ENCODE measurements at regions not wholly inside any gene's neighbourhood (a gene's known extent, or its start where the extent isn't known, plus 50 kb on each side); places are given as distances from the start of the nearest gene placed in this dataset.
"Not testable (repeated sequence)": the region's sequence is repeated elsewhere in the genome, so short reads cannot be mapped to it uniquely, and the experiment has no call there.

DNA sequence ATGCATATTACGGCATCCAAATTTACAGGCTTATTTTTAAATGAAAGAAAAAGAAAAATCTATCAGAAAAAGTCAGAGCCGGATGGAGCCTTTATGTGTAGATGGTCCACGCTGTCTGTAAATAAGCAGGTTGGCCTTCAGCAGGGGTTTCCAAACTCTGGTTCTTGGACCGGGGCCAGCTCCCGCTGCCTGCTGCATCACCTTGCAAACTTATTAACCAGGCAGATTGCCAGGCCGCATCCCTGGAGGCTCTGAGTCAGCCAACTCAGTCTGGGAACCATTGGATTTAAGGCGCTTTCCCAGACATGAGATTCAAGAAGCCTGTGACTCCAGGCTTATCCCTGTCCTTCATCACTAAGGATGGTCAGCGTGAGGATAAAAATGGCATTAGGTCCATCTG lies 212.4 kb downstream of the OPA1 start:
- peak; percentile 82 to 91 for DNase-seq

DNA sequence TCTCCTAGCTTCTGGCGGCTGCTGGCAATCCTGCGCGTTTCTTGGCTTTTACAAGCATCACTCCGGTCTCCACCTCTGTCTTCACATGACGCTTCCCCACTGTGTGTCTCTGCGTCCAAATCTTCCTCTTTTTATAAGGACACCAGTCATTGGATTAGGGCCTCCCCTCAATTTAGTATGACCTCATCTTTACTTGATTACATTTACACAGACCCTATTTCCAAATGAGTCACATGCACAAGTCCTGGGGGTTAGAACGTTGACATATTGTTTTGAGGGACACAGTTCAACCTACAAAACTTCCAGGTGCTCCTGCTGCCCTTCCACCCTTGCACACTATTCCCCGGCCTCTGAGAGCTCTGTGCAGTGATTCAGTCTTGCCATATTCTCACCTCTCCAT lies 215.3 kb downstream of the OPA1 start:
- DNase-seq: no peak

DNA sequence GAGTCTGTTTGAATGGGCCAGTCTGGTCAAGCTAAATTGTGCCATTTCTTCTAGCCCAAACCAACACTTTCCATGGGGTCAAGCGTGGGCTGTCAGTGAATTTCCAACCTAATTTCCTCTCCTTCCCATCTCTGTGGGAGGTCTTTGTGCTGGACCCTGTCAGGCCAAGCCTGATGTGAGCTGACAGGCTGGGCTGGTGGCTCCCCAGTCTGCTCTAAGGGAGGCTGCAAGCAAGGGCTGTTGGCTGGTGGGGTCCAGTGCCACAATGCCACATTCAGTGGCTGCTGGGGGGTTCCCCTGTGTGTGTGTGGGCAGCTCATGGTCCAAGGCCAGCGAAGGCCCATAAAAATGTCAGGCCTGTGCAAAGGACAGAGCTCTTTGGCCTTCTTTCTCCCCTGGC lies 216.1 kb downstream of the OPA1 start:
- no peak for DNase-seq

DNA sequence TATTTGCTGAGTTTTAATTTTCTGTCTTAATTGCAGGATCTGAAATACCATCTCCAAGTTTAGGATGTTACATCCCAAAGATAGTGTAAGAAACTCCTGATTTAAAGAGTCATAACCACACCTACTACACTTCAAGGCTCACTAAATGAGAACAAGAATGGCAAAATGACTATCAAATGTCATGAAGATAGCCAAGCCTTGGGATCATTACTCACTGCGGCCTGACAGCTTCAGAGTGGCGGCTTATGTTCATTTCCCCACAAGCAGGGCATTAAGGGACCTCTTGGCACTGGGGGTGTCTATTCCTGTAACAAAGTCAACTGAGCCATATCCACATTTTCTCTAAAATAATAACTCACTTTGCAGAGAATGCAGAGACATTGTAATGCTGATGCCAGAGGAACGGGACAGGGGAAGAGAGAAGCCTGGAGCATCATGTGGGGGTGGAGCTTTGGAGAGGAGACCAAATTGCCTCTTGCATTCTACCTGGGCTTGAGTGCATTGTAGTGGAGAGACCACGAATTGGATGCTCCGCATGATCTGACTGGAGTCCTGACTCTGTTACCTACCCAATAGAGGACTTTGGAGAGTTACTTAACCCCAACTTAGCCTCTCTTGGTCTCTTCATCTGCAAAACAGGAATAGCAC lies 219.2 kb downstream of the OPA1 start:
- DNase-seq: no peak

DNA sequence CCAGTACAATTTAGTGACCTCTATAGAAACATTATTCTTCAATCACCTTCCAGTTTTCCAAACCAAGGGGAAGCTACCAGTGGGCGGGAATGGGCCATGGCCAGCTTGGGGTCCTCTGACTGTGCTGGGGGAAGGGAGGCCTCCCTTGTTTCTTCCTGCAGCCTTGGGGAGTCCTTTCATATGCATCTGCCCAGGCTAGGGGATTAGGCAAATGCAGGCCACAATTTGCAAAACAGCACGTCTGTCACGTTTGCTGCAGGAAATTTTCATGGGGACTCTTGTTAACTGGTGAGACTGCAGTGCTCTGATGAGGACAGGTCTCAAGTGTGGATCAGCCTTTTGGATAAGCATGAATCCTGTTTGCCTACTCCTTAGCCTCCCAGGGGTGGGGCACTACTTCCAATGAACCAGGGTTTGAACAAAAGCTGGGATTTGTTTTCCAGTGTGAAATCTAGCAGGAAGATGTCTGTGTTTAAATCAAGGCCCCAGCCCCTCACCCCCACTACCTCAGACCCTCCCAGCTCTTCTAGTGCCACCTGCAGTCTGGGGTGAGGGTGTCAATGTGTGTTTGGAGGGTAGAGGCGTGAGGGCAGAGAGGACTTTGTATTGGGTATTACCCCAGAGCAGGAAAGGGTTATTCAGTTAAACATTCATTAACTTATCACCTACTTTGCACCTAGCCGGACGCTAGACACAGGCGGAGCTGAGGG lies 219.9 kb downstream of the OPA1 start:
- DNase-seq: no peak

DNA sequence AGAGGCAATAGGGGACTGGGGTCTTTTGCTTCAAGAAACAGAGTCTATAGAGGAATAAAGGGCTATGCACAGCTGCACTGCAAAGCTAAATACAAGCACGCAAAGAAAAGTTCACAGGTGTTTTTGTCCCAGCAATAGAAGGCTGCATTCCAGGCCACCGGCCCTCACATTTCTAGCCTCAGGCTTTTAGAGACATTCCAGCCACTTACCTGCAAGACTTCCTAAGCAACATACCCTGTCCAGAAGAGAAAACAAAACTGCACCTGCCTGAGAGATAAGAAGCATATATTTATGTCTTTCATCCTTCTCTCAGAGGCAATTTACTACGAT lies 220.5 kb downstream of the OPA1 start:
- no peak for DNase-seq

DNA sequence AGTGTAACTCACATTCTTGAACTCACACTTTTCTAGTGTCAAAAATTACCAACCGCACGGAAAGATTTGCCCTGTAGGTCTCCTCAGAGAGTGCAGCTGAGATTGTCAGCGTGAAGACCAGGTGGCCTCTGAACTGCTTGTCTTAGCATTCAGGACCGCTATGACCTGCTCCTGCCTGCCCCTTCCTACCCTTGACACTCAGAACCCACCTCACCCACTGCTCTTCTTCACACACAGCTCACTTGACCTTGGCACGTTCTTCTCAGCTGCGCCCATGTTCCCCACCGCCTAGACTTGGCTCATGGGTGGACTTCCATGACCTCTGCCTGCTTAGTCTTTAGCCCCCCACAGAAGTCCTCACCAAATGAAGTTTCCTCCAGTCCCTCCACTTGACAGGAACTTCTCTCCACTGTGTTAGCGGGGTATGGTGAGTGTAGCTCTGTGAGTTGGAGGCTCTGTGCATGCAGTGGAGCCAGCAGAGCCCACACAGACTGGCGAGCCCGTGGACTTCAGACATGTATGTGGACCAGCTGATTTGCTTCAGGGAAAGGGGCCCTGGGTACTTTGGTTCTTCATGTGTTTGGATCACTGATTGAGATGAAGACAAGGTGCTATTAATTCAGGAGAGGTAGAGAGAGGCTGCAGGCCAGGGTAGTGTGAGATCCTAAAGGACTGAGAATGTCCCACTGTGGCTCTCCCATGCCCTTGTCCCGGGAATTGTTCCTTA lies 221.3 kb downstream of the OPA1 start:
- DNase-seq: no peak

DNA sequence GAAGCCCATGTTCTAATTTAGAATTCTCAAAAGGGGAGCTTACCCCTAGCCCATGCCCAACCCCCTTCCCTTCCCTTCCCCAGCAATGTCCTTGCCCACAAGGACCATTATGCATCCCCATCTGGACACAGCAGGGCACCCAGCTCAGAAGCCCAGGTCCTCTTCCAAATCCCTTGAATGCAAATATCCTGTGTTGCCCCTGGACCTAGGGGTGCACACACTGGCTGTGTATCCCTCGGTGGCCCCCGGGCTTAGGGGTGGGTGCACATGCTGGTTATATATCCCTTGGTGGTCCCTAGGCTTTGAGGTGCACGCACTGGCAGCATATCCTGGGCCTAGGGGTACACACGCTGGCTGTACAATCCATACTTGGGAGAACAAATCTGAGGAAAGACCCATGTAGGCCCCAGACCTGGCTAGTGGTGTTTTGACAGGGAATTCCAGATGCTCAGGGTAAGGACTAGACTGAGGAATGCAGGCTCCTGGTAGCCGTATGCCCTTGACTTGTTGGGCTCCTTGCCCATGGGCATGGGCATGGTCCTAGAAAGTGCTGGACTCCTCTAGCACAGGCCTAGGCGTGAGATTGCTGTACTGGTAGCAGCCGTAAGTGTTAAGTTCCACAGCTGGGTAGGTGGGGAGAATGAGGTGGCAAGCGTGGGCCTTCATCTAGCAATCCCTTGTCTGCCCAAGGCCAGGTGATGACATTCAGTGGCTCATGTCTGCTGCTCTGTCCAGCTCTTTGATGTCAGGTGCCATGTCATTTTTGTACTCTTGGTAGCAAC lies 222.4 kb downstream of the OPA1 start:
- DNase-seq: no peak

DNA sequence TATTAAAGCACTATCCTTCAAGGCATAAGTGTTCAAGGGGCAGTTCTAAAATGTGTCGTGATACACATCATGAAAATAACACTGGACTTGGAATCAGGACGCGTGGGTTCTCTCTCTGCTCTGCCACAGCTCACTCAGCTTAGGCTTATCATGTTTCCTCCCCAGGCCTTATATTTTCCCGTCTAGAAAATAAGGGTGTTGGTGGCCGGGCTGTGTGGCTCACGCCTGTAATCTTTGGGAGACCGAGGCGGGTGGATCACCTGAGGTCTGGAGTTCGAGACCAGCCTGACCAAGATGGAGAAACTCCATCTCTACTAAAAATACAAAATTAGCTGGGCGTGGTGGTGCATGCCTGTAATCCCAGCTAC lies 223.0 kb downstream of the OPA1 start:
- DNase-seq: no peak

DNA sequence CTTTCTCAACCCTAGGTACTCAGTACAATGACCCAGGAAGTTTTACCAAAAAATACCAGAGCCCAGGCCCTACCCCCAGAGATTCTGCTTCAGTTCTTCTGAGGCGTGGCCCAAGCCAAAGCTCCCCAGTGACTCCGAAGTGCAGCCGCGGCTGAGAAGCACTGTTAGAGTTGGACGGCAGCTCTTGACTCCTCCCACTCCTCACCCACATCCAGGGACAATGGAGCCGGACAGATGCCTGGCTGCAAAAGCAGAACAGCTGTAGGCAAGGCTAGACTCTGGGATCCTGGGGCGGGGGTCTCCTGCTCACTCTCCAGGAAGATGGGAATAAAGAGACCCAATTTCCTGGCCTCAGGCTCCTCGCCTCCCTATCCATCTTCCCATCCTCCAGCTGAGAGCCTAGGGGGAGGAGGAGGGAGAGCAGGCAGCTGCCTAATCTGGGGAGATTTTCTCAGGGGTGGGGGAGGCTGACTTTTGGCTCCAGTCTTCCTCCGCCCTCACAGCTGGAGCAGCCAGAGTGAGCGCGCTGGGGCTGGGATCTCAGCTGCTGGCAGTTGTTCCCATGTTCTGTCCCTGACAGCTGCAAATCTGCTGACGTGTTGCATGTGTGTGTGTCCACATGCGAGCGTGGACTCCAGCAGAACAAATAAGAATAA lies 223.8 kb downstream of the OPA1 start:
- DNase-seq: no peak

DNA sequence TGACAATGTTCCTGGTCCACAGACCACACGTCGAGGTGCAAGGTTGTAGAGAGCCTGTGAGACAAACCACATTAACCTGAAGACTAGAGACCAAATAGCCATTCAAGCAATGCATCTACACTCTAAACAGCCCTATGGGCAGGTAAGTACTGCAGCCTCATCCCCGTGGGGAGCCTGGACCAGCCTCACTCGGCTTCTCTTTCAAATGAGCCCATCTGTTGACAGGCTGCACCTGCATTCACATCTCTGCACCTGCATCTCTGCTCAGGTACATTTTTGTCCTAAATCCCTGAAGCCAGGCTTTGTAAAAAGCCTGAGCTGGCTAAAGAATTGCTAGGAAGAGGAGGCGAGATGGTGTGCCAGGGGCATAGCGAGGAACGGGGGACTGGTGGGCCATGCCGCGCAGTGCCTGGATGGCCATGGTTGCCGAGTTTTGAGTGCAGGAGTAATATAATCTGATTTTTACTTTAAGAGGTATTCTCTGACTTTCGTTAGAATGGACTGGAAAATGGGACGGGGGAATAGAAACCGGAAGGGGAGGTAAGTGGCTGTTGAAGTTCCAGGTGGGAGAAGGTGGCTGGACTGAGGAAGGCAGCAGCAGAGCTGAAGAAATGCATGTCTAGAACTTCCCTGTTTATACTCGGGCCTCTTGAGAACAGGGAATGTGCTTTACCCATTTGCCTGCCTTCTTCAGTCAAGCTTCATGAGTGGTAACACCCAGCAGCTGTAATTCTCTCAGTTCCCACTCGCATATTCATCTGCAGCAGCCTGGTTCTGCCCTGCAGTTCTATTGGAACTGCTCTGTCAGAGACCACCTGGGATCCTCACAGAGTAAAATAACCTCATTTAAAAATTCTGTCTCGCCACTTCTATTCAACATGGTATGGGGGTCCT lies 226.4 kb downstream of the OPA1 start:
- no peak for DNase-seq

DNA sequence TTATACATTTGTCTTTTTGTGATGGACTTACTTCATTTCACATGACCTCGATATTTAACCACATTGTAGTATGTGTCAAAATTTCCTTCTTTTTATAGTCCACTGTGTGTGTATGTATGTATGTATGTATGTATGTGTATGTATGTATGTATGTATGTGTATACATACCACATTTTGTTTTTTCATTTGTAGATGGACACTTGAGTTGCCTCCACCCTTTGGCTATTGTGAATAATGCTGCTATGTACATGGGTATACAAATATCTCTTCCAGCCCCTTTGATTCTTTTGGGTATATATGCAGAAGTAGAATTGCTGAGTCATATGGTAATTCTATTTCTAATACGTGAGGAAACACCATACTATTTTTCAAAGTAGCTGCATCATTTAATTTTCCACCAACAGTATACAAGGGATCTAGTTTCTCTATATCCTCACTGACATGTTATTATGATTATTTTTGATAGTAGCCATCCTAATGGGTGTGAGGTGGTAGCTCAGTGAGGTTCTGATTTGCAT lies 228.2 kb downstream of the OPA1 start:
- DNase-seq: no peak

DNA sequence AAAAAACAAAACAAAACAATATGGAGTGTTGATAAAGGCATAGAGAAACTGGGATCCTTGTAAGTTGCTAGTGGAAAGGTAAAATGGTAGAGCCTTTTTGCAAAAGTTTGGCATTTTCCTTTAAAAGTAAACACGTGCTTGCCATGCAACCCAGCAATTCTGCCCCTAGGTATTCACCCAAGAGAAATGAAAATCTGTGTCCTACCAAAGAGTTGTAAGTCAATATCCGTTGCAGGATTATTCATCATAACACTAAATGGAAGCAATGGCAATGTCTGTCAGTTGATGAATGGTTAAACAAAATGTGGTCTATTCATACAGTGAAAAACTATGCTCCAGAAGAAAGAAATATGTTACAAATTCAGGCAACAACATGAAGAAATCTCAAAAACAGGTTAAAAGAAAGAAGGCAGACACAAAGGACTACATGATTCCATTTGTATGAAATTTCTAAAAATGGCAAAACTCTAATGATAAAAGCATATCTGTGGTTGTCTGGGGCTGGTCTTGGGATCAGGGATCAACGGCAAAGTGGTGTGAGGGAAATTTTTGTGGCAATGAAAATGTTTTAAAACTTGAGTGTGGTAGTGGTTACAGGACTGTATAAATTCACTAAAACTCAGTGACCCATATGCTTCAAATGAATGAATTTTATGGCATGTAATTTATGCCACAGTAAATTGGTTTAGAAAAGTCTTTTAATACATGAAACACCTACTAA lies 229.6 kb downstream of the OPA1 start:
- DNase-seq: no peak

DNA sequence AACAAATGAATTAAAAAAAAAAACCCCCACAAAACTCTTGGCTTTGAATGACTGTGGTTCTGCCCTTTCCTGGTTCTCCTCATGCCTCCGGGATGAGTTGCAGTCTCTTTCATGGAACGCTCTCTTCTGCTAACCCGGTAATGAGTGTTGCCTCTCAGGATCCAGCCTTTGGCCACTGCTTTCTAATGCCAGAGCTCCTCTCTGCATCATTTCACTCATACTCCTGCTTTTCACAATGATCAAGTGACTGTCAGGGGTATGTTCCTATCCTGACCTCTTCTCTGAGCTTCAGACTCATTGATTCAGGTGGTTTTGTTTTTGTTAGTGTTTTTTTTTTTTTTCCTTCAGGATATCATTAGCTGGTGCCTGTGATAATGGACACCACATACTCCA lies 230.2 kb downstream of the OPA1 start:
- DNase-seq: not testable (repeated sequence)

DNA sequence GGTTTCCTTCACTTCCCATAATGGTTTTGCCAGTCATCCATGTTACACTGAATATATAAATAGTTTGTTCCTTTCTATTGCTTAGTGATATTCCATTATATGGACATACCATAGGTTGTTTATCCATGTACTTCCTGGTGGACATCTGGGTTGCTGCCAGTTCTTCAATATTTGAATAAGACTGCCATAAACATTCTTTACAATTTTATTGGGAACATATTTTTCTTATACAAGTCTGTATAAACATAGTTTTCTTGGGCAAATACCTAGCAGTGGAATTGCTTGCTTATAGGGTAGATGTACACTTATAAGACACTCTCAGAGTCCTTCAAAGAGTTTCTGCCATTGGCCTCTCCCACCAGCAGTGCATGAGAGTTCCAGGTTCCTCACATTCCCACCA lies 231.4 kb downstream of the OPA1 start:
- no peak for DNase-seq

DNA sequence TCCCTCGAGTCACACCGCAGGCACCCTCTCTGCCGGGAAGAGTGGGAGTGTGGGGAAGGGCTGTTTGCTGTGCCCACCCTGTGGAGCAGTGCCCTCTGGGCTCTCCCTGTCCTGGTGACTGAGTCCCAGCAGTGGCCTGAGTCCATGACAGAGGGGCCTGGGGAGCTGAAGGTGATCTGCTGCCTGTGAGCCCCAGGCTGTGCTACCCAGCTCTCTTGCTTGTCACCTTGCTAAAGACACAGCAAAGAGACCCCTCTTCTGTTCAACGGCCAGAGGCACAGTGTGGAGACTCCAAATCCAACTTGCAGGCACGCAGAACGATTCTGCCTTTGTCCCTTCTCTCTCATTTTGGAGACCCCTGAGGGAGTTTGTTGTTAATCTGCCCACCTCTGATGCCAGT lies 232.6 kb downstream of the OPA1 start:
- DNase-seq: no peak

DNA sequence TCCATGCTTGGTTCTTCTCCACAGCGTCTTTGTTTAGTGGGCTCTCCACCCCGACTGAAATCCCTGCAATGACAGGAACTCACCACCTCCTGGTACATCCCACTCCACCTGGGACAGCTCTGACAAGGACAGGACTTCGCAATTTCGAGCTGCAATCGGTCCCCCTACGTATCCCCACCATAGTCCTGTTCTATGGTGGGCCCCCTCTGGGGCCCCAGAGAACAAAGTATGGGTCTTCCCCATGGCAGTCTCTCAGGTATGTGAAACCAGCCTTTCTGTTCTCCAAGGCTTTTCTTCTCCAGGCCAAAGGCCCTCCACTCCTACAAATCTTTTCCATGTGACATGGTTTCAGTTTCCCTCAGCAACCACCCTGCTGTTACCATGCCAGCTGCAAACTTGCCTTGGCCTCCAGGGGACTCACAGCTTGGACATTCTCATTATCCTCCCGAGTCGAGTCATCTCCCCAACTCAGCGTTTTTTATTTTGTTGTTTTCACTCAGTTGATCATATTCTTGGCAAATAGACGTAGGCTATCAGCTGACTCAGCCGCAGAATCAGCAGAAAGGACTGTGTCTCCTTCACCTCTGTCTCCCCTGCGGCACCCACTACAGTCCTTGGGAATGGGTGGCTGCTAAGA lies 233.3 kb downstream of the OPA1 start:
- DNase-seq: peak in 1 of 2 experiments; percentile 14

DNA sequence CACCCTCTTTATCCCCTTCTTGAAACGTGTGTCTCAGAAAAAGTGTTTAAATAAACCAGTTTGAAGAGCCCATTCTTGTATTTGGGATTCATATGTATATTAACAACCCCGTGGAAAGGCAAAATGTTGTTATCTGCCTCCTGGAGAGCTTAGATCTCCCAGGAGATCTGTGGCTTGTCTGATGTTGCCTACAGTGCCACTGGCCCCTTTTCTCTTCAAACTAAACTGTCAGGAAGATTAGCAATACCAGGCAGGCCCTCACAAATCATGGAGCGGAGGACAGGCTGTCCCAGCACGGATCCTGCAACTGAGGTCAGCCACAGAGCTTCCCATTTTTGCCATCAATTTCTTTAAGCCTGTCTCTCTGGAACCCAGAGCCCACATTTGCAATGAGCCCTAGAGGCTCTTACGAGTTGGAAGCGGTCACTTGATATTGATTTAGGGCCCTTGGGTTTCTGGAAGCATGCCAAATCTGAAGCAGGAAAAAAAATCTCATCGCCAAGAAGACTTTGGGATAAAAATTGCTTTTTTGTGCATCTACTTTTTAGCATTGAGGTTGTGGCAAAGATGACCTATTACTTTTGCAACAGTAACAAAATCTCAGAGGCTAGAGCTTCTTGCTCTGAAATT lies 234.1 kb downstream of the OPA1 start:
- DNase-seq: no peak

DNA sequence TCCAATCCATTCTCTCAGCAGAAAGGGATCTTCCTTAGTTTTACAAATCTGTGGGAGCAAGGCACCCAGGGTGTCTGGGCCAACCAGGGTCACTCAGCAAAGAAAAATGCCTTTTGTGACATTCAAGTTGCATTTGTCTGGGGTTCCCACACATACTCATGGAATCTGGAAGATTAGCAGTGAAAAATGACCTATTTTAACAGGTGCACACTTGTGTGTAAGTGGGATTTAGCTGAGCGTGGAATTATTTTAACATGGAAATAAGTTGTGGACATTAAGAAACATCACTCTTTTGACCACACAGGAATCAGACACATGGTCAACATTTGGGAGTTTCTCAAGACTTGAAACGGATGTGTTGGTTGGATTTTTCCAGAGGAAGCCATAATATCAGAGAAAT lies 234.9 kb downstream of the OPA1 start:
- DNase-seq: no peak

DNA sequence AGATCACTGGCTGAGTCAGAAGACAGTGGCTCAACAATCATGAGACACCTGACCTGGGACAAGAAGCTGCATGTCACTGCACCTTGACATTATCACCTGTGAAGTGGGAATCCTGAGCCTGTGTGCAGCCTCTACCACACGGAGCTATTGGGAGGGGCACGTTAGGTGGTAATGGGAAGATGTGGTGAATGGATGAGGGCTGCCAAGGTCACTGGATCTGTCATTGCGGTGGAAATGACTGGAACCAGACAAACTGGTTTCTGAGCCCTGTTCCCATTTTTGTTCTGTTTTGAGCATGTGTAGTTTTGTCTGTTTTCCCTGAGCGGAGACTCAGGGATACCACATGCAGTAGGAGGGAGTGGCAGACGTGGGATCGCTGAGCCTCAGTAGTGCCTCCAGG lies 235.5 kb downstream of the OPA1 start:
- DNase-seq: no peak

Measured in NCI-H446 (cell line).